GM12864 (cell line): ENCODE measurements at regions not wholly inside any gene's neighbourhood (a gene's known extent, or its start where the extent isn't known, plus 50 kb on each side); places are given as distances from the start of the nearest gene placed in this dataset.

Experiments used
- DNase-seq: peaks from one replicate; pipeline ENCODE4 v3.0.0-alpha.2; 2011; ENCODE audit warnings: low read depth
- H3K4me3 ChIP-seq: 2 replicates; pipeline ENCODE4 v1.5.1; 2011; ENCODE audit warnings: mild to moderate bottlenecking, low read depth, low read length, control low read depth
- TF ChIP-seq, protein P1 (sequence below): IDR thresholded peaks from 2 replicates; pipeline ENCODE4 v1.5.1; 2011; ENCODE audit warnings: low read depth, mild to moderate bottlenecking, moderate library complexity, low read length, control low read depth, inconsistent platforms; ENCODE audit errors: missing control alignments

DNA sequence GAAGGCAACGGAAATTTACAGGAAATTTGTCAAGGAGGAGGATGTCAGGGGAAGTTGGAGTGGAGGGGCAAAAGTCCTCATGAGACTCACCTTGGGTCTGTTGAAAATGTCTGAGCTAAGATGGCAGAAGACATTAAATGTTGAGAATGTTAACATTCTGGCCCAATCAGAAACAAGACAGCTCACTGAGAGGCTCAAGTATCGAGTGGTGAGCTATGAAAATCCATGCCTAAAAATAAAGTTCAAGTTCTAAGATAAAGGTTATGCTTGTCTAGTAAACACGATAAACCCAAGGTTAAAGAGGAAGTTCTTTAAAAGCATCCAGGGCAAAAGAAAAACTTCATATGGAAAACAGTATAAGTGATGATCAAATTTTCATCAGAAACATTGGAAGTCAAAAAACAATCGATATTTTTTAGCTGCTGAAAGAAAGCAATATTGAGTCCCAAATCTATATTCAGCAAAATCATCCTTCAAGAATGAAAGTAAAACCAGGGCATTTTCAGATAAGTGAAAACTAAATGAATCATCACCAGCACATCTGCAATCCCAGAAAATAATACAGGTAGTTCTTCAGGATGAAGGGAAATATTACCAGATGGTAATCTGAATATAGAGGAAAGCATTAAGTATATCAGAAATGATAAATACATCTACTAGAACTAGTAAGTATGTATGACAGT lies 462.4 kb downstream of the TLL1 start:
- no peak overlapping the region; the same call in 1 of the 2 replicates for H3K4me3 ChIP-seq
- DNase-seq: no peak
- TF ChIP-seq, protein P1, sequence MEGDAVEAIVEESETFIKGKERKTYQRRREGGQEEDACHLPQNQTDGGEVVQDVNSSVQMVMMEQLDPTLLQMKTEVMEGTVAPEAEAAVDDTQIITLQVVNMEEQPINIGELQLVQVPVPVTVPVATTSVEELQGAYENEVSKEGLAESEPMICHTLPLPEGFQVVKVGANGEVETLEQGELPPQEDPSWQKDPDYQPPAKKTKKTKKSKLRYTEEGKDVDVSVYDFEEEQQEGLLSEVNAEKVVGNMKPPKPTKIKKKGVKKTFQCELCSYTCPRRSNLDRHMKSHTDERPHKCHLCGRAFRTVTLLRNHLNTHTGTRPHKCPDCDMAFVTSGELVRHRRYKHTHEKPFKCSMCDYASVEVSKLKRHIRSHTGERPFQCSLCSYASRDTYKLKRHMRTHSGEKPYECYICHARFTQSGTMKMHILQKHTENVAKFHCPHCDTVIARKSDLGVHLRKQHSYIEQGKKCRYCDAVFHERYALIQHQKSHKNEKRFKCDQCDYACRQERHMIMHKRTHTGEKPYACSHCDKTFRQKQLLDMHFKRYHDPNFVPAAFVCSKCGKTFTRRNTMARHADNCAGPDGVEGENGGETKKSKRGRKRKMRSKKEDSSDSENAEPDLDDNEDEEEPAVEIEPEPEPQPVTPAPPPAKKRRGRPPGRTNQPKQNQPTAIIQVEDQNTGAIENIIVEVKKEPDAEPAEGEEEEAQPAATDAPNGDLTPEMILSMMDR: no peak

DNA sequence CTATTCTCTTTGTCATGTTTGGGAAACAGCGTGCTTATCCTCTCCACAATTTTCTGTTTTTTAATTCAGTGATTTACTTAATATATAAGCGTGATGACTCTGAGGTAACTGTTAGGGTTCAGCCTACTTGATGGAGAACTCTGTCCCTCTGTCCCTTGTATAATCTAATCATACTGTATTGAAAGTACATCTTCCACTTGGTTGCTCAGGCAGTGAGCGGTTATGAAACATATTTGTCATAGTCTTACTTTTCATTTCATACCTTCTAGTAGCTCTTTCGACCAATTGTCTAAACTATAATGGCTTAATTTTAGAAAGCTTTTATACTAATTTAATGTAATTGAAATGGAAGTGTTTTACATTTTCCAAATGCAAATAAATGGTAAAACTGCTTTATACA lies 469.0 kb downstream of the TLL1 start:
- no peak overlapping the region for H3K4me3 ChIP-seq
- DNase-seq: no peak
- TF ChIP-seq, protein P1: no peak

DNA sequence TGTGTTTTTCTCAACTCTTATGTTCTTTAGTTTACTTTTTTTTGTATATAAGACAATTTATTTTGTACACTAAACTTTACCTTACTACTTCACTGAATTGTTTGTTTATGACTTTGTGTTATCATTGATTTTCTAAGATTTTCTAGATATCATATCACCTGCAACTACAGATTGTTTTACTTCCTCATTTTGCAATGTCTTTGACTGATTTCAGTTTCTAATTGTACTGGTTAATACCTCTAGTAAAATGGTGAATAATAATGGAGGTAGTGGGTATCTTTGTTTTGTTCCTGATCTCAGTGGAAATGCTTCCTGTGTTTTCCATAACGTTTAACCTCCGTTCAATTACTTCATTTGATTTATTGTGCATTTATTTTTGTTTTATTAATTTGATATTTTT lies 490.2 kb downstream of the TLL1 start:
- no peak overlapping the region for H3K4me3 ChIP-seq
- TF ChIP-seq, protein P1: no peak
- no peak for DNase-seq

DNA sequence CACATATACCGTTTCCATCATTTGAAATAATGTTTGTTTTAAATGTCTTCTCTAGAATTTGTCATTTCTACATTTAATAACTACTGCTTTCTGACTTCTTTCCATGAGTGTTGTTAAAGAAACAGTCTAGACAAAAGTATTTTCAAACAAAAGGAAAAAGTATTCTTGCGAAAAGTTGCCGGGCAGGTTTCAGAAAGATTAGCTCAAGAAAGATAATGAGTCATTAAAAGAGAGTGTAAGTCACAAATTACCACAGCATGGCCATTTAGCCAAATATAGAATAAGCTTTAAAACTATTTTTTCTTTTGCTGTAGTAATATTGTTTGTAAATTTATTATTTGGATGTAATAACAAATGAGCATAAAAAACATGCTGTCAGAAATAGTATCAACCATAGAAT lies 493.0 kb downstream of the TLL1 start:
- no peak overlapping the region for H3K4me3 ChIP-seq
- TF ChIP-seq, protein P1: no peak
- DNase-seq: no peak

DNA sequence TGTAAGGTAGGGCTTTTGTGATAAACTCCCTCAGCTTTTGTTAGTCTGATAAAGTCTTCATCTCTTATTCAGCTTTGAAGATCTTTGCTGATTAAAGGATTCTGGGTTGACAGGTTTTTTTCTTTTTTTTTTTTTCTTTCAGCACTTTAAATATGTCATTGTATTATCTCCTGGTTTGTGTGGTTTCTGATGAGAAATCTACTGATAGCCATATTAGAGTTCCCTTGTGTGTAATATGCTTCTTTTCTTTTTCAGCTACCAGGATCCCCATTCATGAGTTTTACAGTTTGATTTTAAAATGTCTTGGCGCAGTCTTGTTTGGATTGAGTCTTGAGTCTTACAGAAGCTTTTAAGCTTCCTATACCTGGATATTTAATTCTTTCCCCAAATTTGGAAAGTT lies 504.5 kb downstream of the TLL1 start:
- no peak for DNase-seq
- TF ChIP-seq, protein P1: no peak
- no peak overlapping the region for H3K4me3 ChIP-seq

DNA sequence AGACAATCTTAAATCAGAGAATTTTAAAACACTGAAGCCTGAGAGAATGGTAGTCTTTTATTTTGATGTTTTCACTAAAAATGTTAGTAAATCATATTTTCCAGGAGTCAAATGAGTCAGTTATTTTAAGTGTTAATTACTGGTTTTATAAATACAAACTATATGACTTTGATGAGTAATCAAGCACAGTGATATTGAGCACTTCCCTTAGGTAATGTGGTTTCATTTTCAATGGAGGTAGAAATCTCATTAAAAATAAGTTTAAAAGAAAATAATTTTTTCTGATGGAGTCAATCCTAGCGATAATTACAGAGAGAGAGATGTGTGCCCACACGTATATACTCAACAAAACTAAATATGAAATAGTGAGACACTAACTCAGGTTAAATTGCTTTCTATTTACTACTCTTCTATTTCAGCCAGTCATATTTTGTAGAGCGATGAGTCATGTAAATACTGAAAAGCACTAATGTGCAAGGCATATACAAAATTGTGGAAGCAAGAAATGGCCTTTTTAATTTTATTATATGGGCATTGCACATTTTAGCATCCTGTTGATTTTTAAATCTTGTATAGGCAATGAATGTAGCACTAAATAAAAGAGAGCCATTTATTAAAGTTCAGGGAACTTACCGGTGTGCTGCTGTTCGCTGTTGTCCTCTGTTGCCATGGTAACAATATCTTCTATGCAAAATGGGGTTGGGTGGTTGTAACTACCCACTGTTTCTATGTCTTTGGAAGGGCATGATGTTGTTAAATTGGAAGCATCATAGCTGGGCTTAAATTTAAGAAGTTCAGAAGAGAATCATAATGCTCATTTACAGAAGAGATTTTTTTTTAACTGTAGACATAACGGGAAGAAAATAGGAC lies 513.7 kb downstream of the TLL1 start:
- no peak overlapping the region for H3K4me3 ChIP-seq
- TF ChIP-seq, protein P1: no peak
- DNase-seq: no peak
